Liver (tissue), 7 donors: ENCODE measurements at regions not wholly inside any gene's neighbourhood (a gene's known extent, or its start where the extent isn't known, plus 50 kb on each side); places are given as distances from the start of the nearest gene placed in this dataset.

Experiments
- DNase-seq: peaks from one replicate; pipeline ENCODE4 v3.0.0-alpha.2; 2017; ENCODE audit warnings: low spot score
- H3K27ac ChIP-seq, 2 donors: one replicate each; pipeline ENCODE4 v1.7.0; 2013; ENCODE audit warnings: inconsistent platforms in 2 of 2, low read length in 2 of 2, control low read depth in 1 of 2, low read depth in 1 of 2, mild to moderate bottlenecking in 1 of 2
- H3K27me3 ChIP-seq, 4 donors: one replicate each; pipeline versions ENCODE4 v1.6.1 to v1.7.0; 2013; ENCODE audit warnings: low read length in 3 of 4, inconsistent platforms in 1 of 4, mild to moderate bottlenecking in 1 of 4, moderate library complexity in 1 of 4; ENCODE audit not compliant: control insufficient read depth in 4 of 4, insufficient read depth in 4 of 4
- H3K36me3 ChIP-seq, 4 donors: one replicate each; pipeline versions ENCODE4 v1.6.1 to v1.7.0; 2013; ENCODE audit warnings: low read length in 3 of 4, mild to moderate bottlenecking in 3 of 4, low read depth in 1 of 4, moderate library complexity in 1 of 4; ENCODE audit not compliant: control insufficient read depth in 4 of 4, insufficient read depth in 3 of 4
- H3K4me1 ChIP-seq, 4 donors: one replicate each; pipeline versions ENCODE4 v1.6.1 to v1.7.0; 2013; ENCODE audit warnings: low read length in 3 of 4, mild to moderate bottlenecking in 3 of 4, moderate library complexity in 1 of 4; ENCODE audit not compliant: control insufficient read depth in 4 of 4, insufficient read depth in 4 of 4
- H3K4me3 ChIP-seq, 3 donors: one replicate each; pipeline versions ENCODE4 v1.6.1 to v1.7.0; 2013; ENCODE audit warnings: low read length in 3 of 3, control low read depth in 1 of 3, low read depth in 1 of 3, mild to moderate bottlenecking in 1 of 3
- H3K9ac ChIP-seq, 2 donors: one replicate each; pipeline ENCODE4 v1.7.0; 2013; ENCODE audit warnings: low read length in 2 of 2, mild to moderate bottlenecking in 2 of 2, moderate library complexity in 2 of 2, control low read depth in 1 of 2, low read depth in 1 of 2
- H3K9me3 ChIP-seq, 4 donors: one replicate each; pipeline versions ENCODE4 v1.6.1 to v1.7.0; 2013; ENCODE audit warnings: low read length in 3 of 4; ENCODE audit not compliant: control insufficient read depth in 4 of 4
- EGR1 ChIP-seq, 2 donors: IDR thresholded peaks; 2 replicates each; pipeline ENCODE4 v1.6.1; 2016 to 2018; ENCODE audit warnings: antibody characterized with exemption in 2 of 2, low read depth in 2 of 2
- FOXA1 ChIP-seq: IDR thresholded peaks from 2 replicates; pipeline ENCODE4 v1.6.1; 2016; ENCODE audit warnings: antibody characterized with exemption
- GABPA ChIP-seq, 2 donors: IDR thresholded peaks in 1 of 2; conservative IDR thresholded peaks in 1 of 2; 2 replicates each; pipeline ENCODE4 v1.6.1; 2016; ENCODE audit warnings: antibody characterized with exemption in 2 of 2, mild to moderate bottlenecking in 1 of 2, moderate library complexity in 1 of 2
- HNF4A ChIP-seq, 2 donors: conservative IDR thresholded peaks; 2 replicates each; pipeline ENCODE4 v1.6.1; 2016; ENCODE audit warnings: antibody characterized with exemption in 2 of 2, mild to moderate bottlenecking in 2 of 2
- HNF4G ChIP-seq: IDR thresholded peaks from 2 replicates; pipeline ENCODE4 v1.6.1; 2016; ENCODE audit warnings: antibody characterized with exemption
- NR2F2 ChIP-seq: IDR thresholded peaks from 2 replicates; pipeline ENCODE4 v1.6.1; 2016; ENCODE audit warnings: antibody characterized with exemption
- RAD21 ChIP-seq, 2 donors: IDR thresholded peaks; 2 replicates each; pipeline ENCODE4 v1.6.1; 2016; ENCODE audit warnings: antibody characterized with exemption in 2 of 2, mild to moderate bottlenecking in 2 of 2
- RXRA ChIP-seq, 2 donors: IDR thresholded peaks; 2 replicates each; pipeline ENCODE4 v1.6.1; 2017 to 2018; ENCODE audit warnings: antibody characterized with exemption in 2 of 2, mild to moderate bottlenecking in 1 of 2
- TAF1 ChIP-seq: conservative IDR thresholded peaks from 2 replicates; pipeline ENCODE4 v1.6.1; 2016; ENCODE audit warnings: antibody characterized with exemption, mild to moderate bottlenecking
- WGBS: extraction: QIAGEN DNeasy Blood & Tissue Kit; methylation state at CpG from one replicate; pipeline ENCODE4 v1.1.7; 2013; 5-methylcytosine and 5-hydroxymethylcytosine counted together
- TF ChIP-seq, protein P1 (sequence below): IDR thresholded peaks from 2 replicates; pipeline ENCODE4 v1.6.1; 2016; ENCODE audit warnings: antibody characterized with exemption, mild to moderate bottlenecking
- TF ChIP-seq, protein P2 (sequence below): IDR thresholded peaks from 2 replicates; pipeline ENCODE4 v1.6.1; 2016; ENCODE audit warnings: antibody characterized with exemption
- donor health status: healthy.
- donor health status: healthy.
- donor health status: healthy.
- donor health status: healthy.

DNA sequence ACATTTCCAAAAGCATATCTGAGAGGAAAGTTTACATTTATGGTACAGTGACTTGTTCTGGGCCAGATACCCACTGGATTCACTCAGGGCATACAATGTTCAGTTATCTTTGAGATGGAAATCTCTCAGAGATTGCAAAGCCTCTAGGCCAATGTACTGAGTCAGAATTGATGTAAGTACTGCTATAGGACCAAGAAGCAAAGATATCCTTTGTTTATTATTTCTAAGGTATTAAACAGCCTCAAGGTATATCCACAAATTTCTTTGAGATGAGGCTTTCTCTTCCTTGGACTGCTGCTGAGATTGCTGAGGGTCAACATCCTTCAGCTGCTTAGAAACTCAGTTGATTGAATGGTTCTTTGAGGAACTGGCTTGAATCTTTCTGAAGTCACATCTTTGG, 484.0 kb downstream of the METTL15 start:
- Histone ChIP-seq H3K9ac (no peak overlapping the region), H3K9me3 (no peaks in the 10 kb centered on the region), H3K27ac (no peak overlapping the region), H3K27me3 (no peaks in the 10 kb centered on the region), H3K4me3 (no peak overlapping the region), H3K4me1 (no peaks in the 10 kb centered on the region), H3K36me3 (no peaks in the 10 kb centered on the region)
- DNase-seq = no peak
- TF ChIP-seq NR2F2 (no peak), TAF1 (no peak), RAD21 (IDR thresholded peaks at IDR 0.05) (no peak), EGR1 (IDR thresholded peaks at IDR 0.05; ENCODE audit: low read depth in 2 of 2) (no peak), HNF4A (conservative IDR thresholded peaks at IDR 0.05) (no peak), RXRA (IDR thresholded peaks at IDR 0.05) (no peak)
- TF ChIP-seq, protein P1, sequence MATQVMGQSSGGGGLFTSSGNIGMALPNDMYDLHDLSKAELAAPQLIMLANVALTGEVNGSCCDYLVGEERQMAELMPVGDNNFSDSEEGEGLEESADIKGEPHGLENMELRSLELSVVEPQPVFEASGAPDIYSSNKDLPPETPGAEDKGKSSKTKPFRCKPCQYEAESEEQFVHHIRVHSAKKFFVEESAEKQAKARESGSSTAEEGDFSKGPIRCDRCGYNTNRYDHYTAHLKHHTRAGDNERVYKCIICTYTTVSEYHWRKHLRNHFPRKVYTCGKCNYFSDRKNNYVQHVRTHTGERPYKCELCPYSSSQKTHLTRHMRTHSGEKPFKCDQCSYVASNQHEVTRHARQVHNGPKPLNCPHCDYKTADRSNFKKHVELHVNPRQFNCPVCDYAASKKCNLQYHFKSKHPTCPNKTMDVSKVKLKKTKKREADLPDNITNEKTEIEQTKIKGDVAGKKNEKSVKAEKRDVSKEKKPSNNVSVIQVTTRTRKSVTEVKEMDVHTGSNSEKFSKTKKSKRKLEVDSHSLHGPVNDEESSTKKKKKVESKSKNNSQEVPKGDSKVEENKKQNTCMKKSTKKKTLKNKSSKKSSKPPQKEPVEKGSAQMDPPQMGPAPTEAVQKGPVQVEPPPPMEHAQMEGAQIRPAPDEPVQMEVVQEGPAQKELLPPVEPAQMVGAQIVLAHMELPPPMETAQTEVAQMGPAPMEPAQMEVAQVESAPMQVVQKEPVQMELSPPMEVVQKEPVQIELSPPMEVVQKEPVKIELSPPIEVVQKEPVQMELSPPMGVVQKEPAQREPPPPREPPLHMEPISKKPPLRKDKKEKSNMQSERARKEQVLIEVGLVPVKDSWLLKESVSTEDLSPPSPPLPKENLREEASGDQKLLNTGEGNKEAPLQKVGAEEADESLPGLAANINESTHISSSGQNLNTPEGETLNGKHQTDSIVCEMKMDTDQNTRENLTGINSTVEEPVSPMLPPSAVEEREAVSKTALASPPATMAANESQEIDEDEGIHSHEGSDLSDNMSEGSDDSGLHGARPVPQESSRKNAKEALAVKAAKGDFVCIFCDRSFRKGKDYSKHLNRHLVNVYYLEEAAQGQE = no peak
- TF ChIP-seq, protein P2, sequence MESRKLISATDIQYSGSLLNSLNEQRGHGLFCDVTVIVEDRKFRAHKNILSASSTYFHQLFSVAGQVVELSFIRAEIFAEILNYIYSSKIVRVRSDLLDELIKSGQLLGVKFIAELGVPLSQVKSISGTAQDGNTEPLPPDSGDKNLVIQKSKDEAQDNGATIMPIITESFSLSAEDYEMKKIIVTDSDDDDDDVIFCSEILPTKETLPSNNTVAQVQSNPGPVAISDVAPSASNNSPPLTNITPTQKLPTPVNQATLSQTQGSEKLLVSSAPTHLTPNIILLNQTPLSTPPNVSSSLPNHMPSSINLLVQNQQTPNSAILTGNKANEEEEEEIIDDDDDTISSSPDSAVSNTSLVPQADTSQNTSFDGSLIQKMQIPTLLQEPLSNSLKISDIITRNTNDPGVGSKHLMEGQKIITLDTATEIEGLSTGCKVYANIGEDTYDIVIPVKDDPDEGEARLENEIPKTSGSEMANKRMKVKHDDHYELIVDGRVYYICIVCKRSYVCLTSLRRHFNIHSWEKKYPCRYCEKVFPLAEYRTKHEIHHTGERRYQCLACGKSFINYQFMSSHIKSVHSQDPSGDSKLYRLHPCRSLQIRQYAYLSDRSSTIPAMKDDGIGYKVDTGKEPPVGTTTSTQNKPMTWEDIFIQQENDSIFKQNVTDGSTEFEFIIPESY = no peak

DNA sequence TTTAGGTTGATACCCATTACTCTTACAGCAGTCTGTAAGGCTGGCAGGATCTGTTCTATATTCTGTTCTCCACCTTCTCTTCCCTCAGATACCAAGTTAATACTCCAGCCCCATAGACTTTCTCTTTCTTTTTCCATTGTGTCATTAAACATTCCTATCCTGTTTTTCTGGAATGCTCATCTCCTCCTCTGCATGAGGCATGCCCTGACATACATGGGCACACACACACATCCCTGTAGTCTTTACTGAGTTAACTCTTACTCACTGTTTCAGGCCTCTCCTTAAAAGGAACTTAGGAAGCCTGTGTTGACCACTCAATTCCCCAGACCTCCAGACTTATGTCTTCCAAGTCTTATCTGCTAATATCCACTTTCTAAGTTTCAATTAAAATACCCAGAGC, 476.8 kb downstream of the METTL15 start:
- Histone ChIP-seq H3K27me3 (no peaks in the 10 kb centered on the region), H3K9ac (no peak overlapping the region), H3K27ac (no peak overlapping the region), H3K9me3 (no peaks in the 10 kb centered on the region), H3K36me3 (no peaks in the 10 kb centered on the region), H3K4me3 (no peak overlapping the region), H3K4me1 (no peaks in the 10 kb centered on the region)
- no peak for DNase-seq
- TF ChIP-seq FOXA1 = no peak

DNA sequence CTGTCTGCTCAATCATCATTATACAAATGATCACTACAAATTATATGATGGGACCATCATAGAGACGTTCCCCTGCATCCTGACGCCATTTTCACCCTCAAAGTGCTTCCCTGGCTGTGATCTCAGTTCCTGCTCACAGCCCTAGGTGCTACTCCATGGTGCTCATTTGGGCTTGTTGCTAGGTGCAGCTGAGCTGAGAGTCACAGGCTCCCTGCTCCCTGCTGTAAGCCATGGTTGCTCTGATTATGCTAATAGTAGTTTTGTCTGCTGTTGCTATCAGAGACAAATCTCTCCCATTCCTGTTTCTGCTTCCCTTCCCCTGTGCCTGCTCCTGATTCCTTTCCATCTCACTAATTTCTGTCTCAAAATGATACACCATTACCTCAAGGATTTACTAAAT, 474.3 kb downstream of the METTL15 start:
- Histone ChIP-seq H3K27me3 (no peaks in the 10 kb centered on the region), H3K9ac (no peak overlapping the region), H3K9me3 (no peaks in the 10 kb centered on the region), H3K27ac (no peak overlapping the region), H3K36me3 (no peaks in the 10 kb centered on the region), H3K4me3 (no peak overlapping the region), H3K4me1 (no peaks in the 10 kb centered on the region)
- DNase-seq = no peak
- TF ChIP-seq, protein P2 = no peak
- no peak for TF ChIP-seq NR2F2
- no peak for TF ChIP-seq HNF4G
- no peak for TF ChIP-seq GABPA (IDR thresholded peaks at IDR 0.05 in 1 of 2, conservative IDR thresholded peaks at IDR 0.05 in 1 of 2)
- 60% methylated on average over 2 of the region's 2 CpGs for WGBS
